ENCODE measurements at regions not wholly inside any gene's neighbourhood (a gene's known extent, or its start where the extent isn't known, plus 50 kb on each side); places are given as distances from the start of the nearest gene placed in this dataset.

- TF ChIP-seq CTCF (IDR thresholded peaks at IDR 0.05), result no peak
- TF ChIP-seq POLR2A (IDR thresholded peaks at IDR 0.05), result no peak
These were observed 120.5 kb upstream of the SCN7A start for GRCh38 chr2:166614503-166614902.
